ENCODE measurements at regions not wholly inside any gene's neighbourhood (a gene's known extent, or its start where the extent isn't known, plus 50 kb on each side); places are given as distances from the start of the nearest gene placed in this dataset.

DNA sequence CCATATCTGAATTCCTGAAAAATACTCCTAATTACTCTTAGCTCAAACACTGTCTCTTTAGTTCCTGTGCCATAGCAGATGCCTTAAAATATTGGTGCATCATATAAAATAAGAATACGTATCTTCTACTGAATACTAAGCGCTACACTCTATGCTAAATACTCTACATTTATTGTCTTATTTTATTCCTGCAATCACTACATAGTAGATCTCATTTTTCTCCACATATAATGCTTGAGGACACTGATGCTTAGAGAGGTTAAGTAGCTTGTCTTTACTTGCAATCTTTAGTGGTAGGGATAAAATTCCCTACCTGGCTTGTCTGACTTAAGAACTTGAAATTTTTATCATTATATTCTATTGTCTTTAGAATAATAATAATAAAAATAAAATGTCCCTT lies 137.3 kb upstream of the SETBP1 start:
- H3K27ac ChIP-seq, result no peak overlapping the region
- TF ChIP-seq CTCF (IDR thresholded peaks at IDR 0.05) (no peak), ZFX (IDR thresholded peaks at IDR 0.05; ENCODE audit: borderline replicate concordance) (no peak)

GRCh38 chr18:44545359-44545985 lies 135.2 kb upstream of the SETBP1 start:
- no peak overlapping the region for H3K27ac ChIP-seq
- no peak for TF ChIP-seq ZFX (IDR thresholded peaks at IDR 0.05; ENCODE audit: borderline replicate concordance)
- no peak for TF ChIP-seq CTCF (IDR thresholded peaks at IDR 0.05)

GRCh38 chr18:44546954-44547353 lies 133.7 kb upstream of the SETBP1 start:
- no peak overlapping the region for H3K27ac ChIP-seq
- no peak for TF ChIP-seq CTCF (IDR thresholded peaks at IDR 0.05)
- TF ChIP-seq ZFX (IDR thresholded peaks at IDR 0.05; ENCODE audit: borderline replicate concordance), result no peak

DNA sequence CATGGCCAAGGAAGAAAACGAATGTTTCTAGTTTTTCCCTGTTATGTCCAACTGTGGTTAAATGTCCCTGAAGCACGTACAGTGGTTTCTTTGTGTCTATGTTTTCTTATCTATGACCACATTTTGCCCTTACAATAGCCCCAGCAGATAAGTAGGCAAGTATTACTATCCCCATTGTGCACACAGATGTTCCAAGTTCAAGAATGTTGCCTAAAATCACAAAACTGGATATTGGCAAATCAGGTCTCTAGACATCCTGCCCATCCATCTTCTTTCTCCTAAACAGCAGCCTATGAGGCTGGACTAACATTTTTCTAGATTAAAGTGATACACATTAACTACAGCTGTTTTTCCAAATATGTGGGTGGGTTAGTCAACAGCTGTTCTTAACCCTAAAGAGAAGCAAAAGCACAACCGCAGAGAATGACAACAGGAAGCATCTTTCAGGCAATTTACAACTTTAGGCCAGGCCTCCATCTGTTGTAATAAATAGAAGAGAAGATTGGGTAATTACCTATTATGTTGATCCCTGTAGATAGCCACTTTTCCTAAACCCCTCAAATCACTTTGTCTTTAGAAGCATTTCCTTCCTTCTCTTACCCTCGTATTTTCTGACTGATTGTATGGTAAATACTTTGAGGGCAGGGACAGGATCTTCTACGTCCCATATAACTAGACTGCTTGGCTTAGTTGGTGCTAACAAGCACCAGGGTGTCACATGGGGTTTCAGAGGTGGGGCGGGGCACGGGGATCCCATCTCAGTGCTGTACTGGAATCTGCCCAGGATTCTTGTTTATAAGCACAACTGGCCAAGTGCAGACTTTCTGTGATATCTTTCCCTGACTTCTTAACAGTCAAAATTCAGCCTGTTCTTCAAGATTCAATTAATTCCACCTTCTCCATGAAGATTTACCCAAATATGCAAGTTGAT lies 132.1 kb upstream of the SETBP1 start:
- TF ChIP-seq CTCF (IDR thresholded peaks at IDR 0.05) (no peak), ZFX (IDR thresholded peaks at IDR 0.05; ENCODE audit: borderline replicate concordance) (no peak)

DNA sequence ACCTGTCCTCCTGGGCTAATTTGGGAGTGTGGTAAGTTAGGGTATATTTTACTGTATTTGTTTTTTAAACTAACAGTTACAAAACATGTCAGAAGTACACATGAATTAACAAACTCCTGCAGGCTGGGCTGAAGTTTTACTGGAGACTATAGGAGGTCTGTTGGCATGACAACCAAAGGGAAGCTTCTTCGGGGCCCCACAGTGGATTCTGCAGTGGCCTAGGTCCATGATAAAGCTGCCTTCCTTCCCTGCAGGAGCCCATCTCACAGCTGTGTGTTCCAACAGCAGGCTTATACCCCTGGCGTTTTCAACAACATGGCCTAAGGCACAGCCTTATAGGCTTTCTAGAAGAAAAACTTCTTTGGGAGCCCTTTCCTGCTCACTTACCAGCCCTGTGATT lies 128.0 kb upstream of the SETBP1 start:
- no peak for TF ChIP-seq CTCF (IDR thresholded peaks at IDR 0.05)
- TF ChIP-seq ZFX (IDR thresholded peaks at IDR 0.05; ENCODE audit: borderline replicate concordance), result no peak
- H3K27ac ChIP-seq, result no peak overlapping the region

More for the DNA sequence above, 132.1 kb upstream of the SETBP1 start:
- no peak overlapping the region for H3K27ac ChIP-seq

- TF ChIP-seq CTCF (IDR thresholded peaks at IDR 0.05), result no peak
- TF ChIP-seq ZFX (IDR thresholded peaks at IDR 0.05; ENCODE audit: borderline replicate concordance), result no peak
These were observed 124.4 kb upstream of the SETBP1 start for GRCh38 chr18:44556296-44556695.

GRCh38 chr18:44557616-44558151 lies 123.0 kb upstream of the SETBP1 start:
- H3K27ac ChIP-seq, result no peak overlapping the region
- TF ChIP-seq ZFX (IDR thresholded peaks at IDR 0.05; ENCODE audit: borderline replicate concordance), result no peak
- TF ChIP-seq CTCF (IDR thresholded peaks at IDR 0.05), result no peak

More at GRCh38 chr18:44556296-44556695, 124.4 kb upstream of the SETBP1 start:
- no peak overlapping the region for H3K27ac ChIP-seq
